GOT3 (cell line): ENCODE measurements at regions not wholly inside any gene's neighbourhood (a gene's known extent, or its start where the extent isn't known, plus 50 kb on each side); places are given as distances from the start of the nearest gene placed in this dataset.
"Not testable (repeated sequence)": the region's sequence is repeated elsewhere in the genome, so short reads cannot be mapped to it uniquely, and the experiment has no call there.

Experiments
- DNase-seq: peaks from one replicate; lab custom pipeline; 2025; ENCODE audit warnings: mixed read lengths; lab: John Stamatoyannopoulos, UW

DNA sequence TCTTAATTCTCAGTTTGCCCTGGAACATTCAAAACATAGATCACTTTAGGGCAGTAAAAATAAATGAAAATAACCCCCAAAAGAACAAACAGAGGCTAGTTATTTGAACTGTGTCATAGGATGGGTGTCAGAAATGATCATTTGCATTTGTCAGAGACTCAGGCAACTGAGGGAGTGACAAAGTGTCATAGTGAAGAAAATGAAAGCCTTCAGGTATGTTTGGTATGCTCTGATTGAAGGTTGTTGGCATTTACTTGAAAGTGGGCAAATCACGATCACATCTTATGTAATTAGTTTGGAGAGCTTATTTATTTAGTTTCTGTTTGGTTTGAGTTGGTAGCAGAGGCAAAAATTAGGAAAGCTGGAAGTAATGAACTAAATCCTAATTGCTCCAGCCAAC lies 880.9 kb downstream of the ANKRD7 start:
- DNase-seq, result no peak

DNA sequence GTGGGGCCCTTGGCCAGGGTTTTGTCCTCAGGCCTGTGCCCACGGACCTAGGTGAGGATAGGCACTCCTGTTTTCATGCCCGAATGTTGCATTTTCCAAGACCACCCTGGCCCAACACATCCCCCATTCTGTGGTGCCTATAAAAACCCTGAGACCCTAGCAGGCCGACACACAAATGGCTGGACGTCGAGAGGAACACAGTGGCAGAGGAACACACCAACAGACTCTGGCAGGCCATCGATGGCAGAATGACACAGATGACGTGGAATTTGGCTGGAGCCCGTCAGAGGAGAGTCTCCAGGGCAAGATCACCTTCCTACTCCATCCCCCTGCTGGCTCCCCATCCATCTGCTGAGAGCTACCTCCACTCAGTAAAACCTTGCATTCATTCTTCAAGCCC lies 898.8 kb downstream of the ANKRD7 start:
- DNase-seq, result no peak

DNA sequence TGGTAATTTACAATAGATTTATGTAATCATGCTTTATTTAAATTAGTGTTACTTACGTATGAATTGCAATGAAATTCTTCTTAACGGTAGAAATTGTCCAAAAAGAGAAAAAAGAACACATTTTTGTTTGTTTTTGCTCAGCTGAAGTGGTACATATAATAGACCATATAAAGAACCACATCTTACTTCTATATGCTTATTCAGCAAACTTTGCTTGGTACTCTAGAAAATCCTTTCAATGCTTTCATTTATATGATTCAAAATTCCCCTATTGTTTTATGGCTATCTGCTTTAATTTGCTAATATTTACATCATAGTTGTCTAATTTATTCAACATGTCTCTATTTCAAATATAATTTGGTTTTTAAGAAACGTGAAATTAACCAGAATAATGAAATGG lies 903.2 kb downstream of the ANKRD7 start:
- no peak for DNase-seq

DNA sequence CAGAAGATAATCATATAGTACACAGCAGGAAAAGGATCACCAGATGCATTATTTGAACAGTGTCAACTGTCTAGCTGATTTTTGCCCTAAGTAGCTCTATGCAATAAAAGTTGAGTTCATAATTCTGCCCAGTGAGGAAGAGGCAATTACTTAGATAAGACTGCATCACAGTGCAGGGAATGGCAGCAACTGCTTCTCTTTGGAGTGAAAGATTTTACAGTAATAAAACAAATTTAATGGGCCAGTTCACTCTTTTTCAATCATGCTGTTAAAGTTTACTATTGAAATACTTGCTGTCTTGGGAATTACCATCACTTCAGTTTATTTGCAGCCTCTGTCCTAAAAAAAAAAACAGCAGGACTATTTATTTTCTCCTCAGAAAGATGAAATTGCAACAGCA lies 907.9 kb downstream of the ANKRD7 start:
- DNase-seq, result no peak

DNA sequence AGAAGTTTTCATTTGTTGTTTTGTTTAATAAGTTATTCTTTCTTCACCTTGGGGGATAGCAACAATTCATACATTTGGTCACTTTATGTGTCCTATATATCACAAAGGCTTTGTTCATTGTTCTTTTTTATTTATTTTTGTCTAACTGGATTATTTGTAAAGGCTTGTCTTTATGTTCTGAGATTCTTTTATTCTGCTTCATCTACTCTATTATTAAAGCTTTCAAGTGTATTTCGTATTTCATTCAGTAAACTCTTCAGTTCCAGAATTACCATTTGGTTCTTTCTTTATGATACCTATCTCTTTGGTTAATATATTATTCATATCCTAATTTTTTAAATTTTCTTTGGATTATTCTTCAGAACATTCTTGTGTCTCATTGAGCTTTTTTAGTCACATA lies 942.9 kb downstream of the ANKRD7 start:
- no peak for DNase-seq

DNA sequence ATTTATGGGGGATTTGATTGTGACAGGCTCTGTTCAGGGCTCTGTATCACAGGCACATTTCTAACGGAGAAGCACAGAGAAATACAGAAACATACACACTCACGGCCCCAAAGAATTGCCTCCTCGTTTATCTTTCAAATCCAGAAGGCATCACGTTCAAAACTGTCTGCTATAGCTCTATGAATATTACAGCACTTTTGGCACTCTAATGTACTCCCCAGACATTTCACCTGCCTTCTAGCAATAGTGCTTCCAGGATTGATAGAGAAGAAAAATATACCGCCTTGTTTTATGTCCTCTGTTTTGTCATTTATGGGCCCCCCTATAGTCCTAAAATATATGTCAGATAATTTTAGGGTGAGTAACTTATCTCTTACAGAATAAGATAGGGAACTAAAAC lies 947.5 kb downstream of the ANKRD7 start:
- no peak for DNase-seq

DNA sequence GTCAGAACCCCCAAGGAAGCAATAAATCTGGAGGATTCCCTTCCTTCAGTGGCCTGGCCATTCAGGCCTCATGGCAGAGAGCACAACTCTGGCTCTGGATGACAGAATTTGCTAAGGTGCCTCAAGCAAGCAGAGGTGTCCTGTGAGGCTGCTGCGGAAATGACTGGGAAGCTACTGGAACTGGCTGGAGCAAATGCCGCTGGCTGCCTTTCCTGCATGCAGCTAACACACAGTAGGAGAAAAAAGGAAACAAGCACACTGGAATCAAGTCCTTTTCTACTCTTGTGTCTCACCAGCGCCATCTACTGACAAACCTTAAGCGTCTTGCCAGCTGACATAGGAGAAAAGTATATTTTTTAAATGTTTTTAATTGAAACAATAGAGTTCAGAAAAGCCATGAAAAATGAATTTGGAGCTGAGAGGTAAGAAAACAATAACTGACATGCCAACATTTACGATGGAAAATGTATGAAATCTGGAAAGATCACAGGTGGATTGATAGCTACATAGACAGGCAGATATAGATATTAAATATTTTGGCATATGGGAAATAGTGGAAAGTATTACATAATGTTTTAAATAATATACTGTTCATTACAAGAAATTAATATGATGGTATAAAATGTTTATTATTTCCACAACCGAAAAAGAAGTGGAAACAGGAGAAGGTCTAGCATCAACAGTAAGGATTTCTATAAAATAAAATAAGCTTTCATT lies 951.6 kb downstream of the ANKRD7 start:
- no peak for DNase-seq

DNA sequence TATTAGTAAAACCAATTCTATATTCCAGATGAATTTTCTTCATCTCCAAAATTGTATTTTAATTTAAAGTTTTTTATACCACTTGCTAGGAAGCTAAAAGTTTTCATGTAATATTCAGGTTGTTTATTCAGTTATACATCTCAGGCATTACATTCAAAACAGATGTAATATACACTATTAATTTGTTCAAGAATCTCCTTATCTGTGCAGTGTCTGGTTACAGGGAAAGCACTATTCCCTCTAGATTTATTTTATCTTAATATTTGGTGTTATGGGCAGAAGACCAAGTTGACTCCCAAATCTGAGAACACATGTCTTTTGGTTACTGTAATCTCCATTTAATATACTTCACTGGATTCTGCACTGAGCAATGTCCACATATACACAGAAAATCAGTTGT lies 953.4 kb downstream of the ANKRD7 start:
- no peak for DNase-seq

DNA sequence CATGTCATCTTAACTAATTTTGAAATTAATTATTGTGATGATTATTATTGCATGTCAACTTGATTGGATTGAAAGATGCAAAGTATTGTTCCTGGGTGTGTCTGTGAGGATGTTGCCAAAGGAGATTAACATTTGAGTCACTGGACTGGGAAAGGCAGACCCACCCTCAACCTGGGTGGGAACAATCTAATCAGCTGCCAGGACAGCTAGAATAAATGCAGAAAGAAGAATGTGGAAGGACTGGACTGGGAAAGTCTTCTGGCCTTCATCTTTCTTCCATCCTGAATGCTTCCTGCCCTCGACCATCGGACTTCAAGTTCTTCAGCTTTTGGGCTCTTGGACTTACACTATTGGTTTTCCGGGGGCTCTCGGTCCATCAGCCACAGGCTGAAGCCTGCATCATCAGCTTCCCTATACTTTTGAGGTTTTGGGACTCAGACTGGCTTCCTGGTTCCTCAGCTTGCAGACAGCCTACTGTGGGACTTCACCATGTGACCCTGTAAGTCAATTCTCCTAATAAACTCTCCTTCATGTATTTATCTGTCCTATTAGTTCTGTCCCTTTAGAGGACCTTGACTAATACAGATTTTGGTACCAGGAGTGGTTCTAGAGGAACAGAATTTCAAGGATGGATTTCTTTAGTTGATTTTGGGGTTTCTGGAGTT lies 959.8 kb downstream of the ANKRD7 start:
- no peak for DNase-seq

DNA sequence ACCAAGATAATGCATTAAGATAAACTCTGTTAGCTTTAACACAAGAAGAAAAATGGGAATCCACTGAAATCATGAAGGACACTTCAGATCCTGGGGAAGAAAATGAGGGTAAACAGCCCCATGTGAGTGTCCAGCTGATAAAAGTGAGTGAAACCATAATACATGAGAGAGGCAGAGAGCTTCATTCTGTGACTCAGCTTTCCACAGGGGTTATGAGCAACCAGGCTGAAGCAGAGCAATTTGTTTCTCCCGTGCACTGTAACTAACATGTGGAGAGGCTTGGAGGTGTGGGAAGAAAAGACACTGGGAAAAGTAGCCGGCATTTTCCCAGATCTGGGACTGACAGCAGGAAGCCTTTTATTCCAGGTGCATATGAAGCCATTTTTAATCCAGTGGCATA lies 971.7 kb downstream of the ANKRD7 start:
- DNase-seq, result no peak

DNA sequence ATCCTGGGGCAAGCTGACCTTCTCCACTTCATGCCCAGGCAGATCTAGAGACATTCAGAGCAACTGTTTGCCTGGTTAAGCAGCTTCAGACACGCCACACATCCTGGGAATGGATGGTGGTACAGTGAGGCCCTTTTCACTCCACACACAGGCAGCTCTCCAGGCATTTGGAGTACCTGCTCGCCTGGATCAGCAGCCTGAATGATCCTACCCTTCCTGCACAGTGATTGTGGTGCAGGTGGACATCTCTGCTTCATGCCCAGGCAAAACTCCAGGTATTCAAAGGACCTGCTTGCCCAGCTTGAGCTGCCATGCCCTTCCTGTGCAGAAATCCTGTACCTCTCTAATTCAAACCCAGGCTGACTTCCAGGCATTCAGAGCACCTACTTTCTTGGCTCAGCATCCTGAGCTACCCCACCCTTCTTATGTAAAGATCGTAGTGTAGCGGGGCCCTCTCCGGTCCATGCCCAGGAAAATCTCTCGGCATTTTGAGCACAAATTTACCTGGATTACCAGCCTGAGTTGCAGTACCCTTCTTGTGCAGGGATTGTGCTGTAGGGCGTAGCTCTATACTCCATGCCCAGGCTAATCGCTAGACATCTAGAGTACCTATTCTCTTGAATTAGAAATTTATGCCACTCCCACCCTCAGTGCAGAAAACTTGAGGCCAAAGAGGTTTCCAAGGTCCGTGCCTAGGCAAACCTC lies 972.8 kb downstream of the ANKRD7 start:
- no peak for DNase-seq

DNA sequence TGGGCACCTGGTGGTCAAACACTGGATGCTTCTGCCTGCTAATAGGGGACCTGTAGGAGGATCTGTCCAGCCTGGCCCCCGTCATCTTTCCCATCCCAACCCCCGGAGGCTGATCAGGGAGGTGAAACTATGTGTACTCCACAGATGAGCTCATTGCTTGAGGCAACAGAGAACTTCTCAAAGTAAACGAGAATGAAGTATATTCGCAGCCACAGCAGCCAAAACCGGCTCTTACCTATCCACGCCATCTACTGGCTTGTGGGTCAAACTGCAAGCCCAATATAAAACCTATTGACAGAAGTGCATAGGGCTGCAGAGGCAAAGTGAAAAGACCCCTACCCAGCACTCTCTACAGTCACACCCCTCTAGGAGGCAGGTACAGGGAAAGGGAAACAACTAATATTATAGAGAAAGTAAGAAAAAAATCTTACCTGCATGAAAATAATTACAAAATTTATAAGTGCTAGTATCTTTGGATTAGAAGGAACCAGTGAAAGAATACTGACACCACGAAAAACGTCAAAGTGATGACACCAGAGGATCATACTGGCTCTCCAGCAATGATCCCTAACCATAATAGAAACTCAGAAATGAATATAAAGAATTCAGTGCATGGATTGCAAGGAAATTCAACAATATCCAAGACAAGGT lies 973.5 kb downstream of the ANKRD7 start:
- no peak for DNase-seq

DNA sequence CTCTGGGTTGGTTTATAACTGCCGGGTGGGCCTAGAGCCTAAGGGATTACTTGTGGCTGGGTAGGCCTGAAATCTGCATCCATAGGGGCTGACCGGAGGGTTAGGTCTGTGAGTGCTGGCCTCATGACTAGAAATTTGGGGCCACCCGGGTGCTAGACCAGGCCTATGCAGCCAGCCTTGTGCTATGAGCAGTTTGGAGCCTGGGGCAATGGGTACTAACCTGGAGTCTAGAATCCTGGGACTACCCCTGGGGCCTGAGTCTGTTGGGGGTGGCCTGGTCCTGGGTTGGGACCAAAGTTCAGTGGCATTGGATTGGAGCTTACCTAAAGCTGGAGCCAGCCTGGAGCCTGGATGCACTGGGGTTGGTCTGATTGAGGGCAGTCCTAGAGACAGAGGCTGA lies 995.2 kb downstream of the ANKRD7 start:
- no peak for DNase-seq

DNA sequence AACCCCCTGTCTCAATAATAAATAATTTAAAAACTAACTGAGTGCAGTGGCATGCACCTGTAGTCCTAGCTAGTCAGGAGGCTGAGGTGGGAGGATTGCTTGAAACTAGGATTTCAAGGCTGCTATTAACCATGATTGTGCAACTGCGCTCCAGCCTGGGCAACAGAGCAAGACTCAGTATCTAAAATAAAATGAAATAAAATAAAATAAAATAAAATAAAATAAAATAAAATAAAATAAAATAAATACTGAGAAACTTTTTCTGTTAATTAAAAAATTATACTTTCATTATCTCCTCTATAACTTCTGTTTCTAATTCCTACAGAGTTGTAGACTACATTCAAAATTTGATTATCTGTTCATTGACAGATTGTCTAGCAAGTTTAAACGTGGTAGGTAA lies 999.4 kb downstream of the ANKRD7 start:
- DNase-seq, result no peak

DNA sequence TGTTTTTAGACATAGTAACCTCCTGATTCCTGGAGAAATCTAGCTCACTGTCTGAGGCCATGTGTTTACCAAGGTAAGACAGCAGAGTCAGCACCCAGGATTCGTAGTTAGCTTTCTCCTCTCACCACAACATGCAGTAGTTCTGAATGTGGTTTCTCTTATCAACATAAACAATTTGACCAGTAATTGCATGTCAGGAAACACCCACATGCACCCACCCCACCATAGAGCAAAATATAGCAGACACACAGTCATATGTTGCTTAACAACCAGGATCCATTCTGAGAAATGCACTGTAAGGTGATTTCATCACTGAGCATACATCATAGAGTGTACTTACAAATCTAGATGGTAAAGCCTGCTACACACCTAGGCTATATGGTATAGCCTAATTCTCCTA lies 1004.0 kb downstream of the ANKRD7 start:
- DNase-seq, result no peak

DNA sequence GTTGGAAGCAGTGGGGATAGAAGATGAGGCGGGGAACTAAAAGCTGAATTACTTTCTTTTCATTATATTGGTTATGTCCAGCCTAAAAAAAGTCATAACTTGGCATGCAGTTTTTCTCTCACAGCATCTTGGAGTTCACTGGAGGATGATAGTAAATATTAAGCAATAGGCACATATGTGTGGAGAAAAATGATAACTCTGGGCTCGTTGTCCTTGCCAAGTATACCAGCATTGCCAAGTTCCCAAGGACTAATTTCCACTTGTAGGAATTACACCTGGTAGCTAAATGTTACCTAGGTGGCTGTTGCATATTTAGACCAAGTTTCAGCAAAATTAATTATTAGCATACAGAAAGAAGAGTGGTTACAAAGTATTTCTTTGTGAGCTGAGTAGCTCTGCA lies 1007.6 kb downstream of the ANKRD7 start:
- no peak for DNase-seq

DNA sequence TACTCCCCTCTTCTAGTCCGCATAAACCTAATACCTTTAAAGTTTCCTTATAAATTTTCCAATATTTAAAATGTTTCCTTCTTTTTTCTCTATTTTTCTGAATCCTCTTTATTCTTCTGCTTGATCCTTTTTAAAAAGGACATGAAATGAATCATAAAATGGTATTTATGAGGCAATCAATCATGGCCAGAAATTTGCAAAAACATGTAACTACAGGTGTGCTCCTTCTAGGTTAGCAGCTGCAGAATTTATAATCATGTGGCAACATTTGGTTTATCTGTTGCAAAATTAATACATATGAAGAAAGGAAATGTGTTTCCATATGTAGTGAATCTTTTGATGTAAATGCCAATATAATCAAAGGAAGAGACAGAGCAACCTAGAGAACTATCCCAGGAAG lies 1008.5 kb downstream of the ANKRD7 start:
- DNase-seq, result no peak

DNA sequence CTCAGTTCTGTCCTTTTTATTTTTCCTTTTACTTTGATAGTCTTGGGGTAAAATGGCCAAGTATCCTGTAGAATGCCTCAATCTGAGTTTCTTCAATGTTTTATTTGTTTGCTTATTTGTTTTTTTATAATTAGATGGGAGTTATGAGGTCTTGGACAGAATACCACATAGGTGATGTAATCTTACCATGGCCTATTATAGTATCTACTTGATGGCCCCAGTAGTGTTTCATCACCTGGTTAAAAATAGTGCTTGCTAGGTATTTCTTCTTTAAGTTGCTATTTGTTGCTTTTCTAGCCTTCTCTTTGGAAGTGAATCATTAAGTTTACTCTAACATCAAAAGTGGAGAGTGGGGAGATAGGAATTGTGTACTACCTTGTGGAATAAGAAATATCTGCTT lies 1020.0 kb upstream of the KCND2 start:
- DNase-seq, result no peak

DNA sequence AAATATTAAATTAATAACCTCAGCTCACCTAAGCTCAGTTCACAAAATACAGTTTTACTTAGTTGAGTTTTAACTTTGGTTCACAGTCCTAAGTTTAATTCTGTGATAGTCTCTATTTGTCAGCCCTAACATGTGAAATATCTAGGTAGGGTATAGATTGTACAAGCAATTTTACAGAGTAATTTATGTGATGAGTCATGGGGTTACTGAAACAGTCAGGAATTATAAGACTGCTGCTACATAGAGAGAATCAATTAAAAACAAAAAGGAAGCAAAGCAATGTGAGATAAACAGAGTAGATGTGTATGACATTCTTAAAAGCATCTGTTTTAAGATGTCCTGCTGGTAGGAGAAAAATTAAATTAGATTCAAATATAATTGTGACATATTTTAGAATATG lies 1018.2 kb upstream of the KCND2 start:
- no peak for DNase-seq

DNA sequence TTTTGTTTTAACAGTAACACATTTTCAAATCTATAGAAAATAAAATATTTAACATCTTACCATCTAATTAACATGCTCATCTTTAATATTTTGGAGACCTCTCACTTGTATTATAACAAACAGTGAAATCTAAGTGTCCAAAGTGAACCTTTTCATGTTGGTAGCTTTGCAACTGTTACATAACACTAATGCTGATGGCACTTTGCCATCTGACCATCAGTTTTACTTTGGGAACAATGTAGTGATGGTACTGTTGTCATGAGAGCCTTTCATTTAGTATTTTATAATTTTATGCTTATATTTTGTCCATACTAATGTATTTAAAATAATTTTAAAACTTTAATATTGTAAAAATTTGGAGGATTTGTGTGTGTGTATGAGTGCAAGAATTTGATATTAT lies 1017.0 kb upstream of the KCND2 start:
- DNase-seq, result no peak

DNA sequence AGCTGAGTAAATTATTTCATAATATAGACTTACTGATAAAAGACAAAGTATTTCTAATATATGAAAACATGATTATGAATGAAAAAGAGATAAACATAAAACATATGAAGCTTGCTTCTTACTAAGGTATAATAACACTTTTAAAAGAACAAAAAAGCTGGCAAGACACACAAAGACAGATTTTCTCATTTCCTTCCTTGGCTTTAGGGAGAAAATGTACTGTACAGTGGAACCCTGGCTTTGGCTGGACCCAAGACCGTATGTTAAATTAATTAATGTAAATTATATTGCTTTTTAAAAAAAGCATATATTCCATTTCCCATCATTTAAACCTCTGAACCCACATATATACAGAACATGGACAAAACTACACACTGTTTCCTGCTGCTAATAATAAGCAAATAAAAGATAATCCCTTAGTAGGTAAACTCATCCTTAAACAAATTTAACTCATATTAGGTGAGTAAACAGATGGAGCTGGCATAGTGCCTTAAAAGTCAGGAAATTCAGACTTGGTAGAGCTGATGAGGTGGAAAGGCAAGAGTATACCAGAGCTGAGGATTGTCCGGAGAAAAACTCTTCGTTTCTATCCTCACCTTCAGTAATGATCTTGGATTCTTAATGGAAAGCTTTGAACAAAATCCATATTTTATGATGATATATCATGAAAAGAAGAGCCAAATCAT lies 1016.4 kb upstream of the KCND2 start:
- no peak for DNase-seq

DNA sequence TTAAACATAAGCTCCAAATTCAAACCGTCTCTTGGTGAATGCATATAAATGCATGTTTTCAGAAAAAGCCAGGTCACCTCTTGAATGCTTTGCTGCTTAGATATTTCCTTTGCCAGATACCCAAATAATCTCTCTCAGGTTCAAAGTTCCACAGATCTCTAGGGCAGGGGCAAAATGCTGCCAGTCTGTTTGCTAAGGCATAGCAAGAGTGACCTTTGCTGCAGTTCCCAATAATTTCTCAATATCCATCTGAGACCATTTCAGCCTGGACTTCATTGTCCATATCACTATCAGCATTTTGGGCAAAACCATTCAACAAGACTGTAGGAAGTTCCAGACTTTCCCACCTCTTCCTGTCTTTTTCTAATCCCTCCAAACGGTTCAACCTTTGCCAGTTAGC lies 1006.2 kb upstream of the KCND2 start:
- DNase-seq, result not testable (repeated sequence)
